CD4-positive, CD25-positive, alpha-beta regulatory T cell (primary cell): ENCODE measurements at regions not wholly inside any gene's neighbourhood (a gene's known extent, or its start where the extent isn't known, plus 50 kb on each side); places are given as distances from the start of the nearest gene placed in this dataset.

Source experiments
- ATAC-seq, 2 donors: fragments of 150-1000 bp; cut with Tn5 transposase; one replicate each; pipeline ENCODE4 v1.10.0; 2021; ENCODE audit warnings: low read depth in 2 of 2, moderate number of reproducible peaks in 2 of 2, moderate library complexity in 1 of 2
- DNase-seq, 3 donors: peaks; one replicate each; pipeline versions ENCODE4 v3.0.0 to v3.0.0-alpha.2; 2012 to 2022; ENCODE audit warnings: mixed read lengths in 1 of 3
- H3K27ac ChIP-seq: one replicate; pipeline ENCODE4 v1.7.0; 2013; ENCODE audit warnings: mild to moderate bottlenecking, low read length; ENCODE audit not compliant: insufficient read depth, poor library complexity, severe bottlenecking
- H3K27me3 ChIP-seq: one replicate; pipeline ENCODE4 v1.7.0; 2013; ENCODE audit warnings: low read length; ENCODE audit not compliant: control insufficient read depth, insufficient read depth
- H3K36me3 ChIP-seq: one replicate; pipeline ENCODE4 v1.7.0; 2013; ENCODE audit warnings: mild to moderate bottlenecking, low read length, moderate library complexity; ENCODE audit not compliant: control insufficient read depth, insufficient read depth
- H3K4me1 ChIP-seq: 2 replicates; pipeline ENCODE4 v1.7.0; 2013; ENCODE audit warnings: mild to moderate bottlenecking, low read length; ENCODE audit not compliant: insufficient read depth, control insufficient read depth, poor library complexity, severe bottlenecking
- H3K4me3 ChIP-seq: one replicate; pipeline ENCODE4 v1.7.0; 2013; ENCODE audit warnings: low read depth, mild to moderate bottlenecking, low read length, moderate library complexity
- H3K9me3 ChIP-seq, 2 experiments: 1 replicate in 1 of 2; 2 replicates in 1 of 2; pipeline ENCODE4 v1.7.0; 2013; ENCODE audit warnings: low read length in 2 of 2, mild to moderate bottlenecking in 1 of 2, moderate library complexity in 1 of 2; ENCODE audit not compliant: control insufficient read depth in 2 of 2
- H3K27ac Mint-ChIP-seq, 3 donors: one replicate each; pipeline ENCODE4 v1.8.0; 2020 to 2022; ENCODE audit warnings: mild to moderate bottlenecking in 3 of 3, mixed read lengths in 3 of 3, moderate library complexity in 2 of 3
- H3K27me3 Mint-ChIP-seq: one replicate; pipeline ENCODE4 v1.8.0; 2022; ENCODE audit warnings: mild to moderate bottlenecking, mixed read lengths
- H3K36me3 Mint-ChIP-seq: one replicate; pipeline ENCODE4 v1.8.0; 2020; ENCODE audit warnings: mixed read lengths
- H3K4me1 Mint-ChIP-seq, 4 donors: one replicate each; pipeline ENCODE4 v1.8.0; 2020 to 2022; ENCODE audit warnings: mixed read lengths in 4 of 4, mild to moderate bottlenecking in 1 of 4
- H3K4me3 Mint-ChIP-seq, 4 donors: one replicate each; pipeline ENCODE4 v1.8.0; 2020 to 2022; ENCODE audit warnings: mild to moderate bottlenecking in 4 of 4, mixed read lengths in 4 of 4, moderate library complexity in 3 of 4
- H3K9me3 Mint-ChIP-seq, 7 donors: one replicate each; pipeline ENCODE4 v1.8.0; 2020 to 2022; ENCODE audit warnings: mixed read lengths in 7 of 7, mild to moderate bottlenecking in 3 of 7, moderate library complexity in 2 of 7

GRCh38 chr13:80463673-80464352, 122.9 kb upstream of the SPRY2 start:
- H3K9me3 ChIP-seq = no peaks in the 10 kb centered on the region
- no peaks in the 10 kb centered on the region for H3K36me3 ChIP-seq
- Mint-ChIP-seq H3K9me3 (peaks cover 0 to 5% (median 2%) of the 10 kb centered on the region in 7 donors), H3K36me3 (no peaks in the 10 kb centered on the region), H3K4me1 (no peaks in the 10 kb centered on the region), H3K4me3 (no peak overlapping the region), H3K27me3 (no peaks in the 10 kb centered on the region), H3K27ac (no peak overlapping the region)
- ATAC-seq (no peak), DNase-seq (no peak)
- no peak overlapping the region for H3K27ac ChIP-seq
- no peak overlapping the region for H3K4me3 ChIP-seq
- no peaks in the 10 kb centered on the region for H3K27me3 ChIP-seq
- no peaks in the 10 kb centered on the region for H3K4me1 ChIP-seq

GRCh38 chr13:80462567-80462966, 121.6 kb upstream of the SPRY2 start:
- no peaks in the 10 kb centered on the region for H3K36me3 ChIP-seq
- H3K4me3 ChIP-seq = no peak overlapping the region
- no peaks in the 10 kb centered on the region for H3K27me3 ChIP-seq
- no peak overlapping the region for H3K27ac ChIP-seq
- Mint-ChIP-seq H3K36me3 (no peaks in the 10 kb centered on the region), H3K4me1 (no peaks in the 10 kb centered on the region), H3K27ac (no peak overlapping the region), H3K27me3 (no peaks in the 10 kb centered on the region), H3K4me3 (no peak overlapping the region), H3K9me3 (peaks cover 1 to 7% (median 3%) of the 10 kb centered on the region in 7 donors)
- DNase-seq = no peak
- ATAC-seq = no peak
- H3K9me3 ChIP-seq = no peaks in the 10 kb centered on the region
- H3K4me1 ChIP-seq = no peaks in the 10 kb centered on the region

- Mint-ChIP-seq H3K4me1 (no peaks in the 10 kb centered on the region), H3K27ac (no peak overlapping the region), H3K36me3 (no peaks in the 10 kb centered on the region), H3K9me3 (peaks cover 2 to 7% (median 5%) of the 10 kb centered on the region in 7 donors), H3K27me3 (no peaks in the 10 kb centered on the region), H3K4me3 (no peak overlapping the region)
- Histone ChIP-seq H3K27me3 (no peaks in the 10 kb centered on the region), H3K4me1 (no peaks in the 10 kb centered on the region), H3K4me3 (no peak overlapping the region), H3K27ac (no peak overlapping the region), H3K36me3 (no peaks in the 10 kb centered on the region), H3K9me3 (no peaks in the 10 kb centered on the region)
- DNase-seq (no peak), ATAC-seq (no peak)
Observed at GRCh38 chr13:80462037-80462436, 121.1 kb upstream of the SPRY2 start.

DNA sequence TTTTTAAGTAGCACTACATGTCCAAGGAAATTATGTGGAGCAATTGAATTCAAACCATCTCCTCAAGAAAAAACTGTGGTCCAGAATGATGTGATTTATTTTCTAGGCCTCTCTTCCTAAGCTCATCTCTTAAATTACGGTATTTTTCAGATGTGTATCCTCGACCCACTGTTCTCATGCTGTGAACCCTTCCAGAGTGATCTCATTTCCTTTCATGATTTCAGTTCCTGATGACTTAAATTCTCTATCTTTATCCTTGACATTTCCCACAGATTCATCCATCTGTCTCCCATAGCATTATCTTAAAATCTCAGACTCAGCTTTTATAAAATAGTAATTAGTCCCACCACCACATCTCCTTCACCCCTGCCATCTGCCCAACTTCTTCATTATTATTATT, 117.6 kb upstream of the SPRY2 start:
- Histone ChIP-seq H3K4me3 (no peak overlapping the region), H3K36me3 (no peaks in the 10 kb centered on the region), H3K9me3 (no peaks in the 10 kb centered on the region), H3K27me3 (no peaks in the 10 kb centered on the region), H3K4me1 (no peaks in the 10 kb centered on the region), H3K27ac (no peak overlapping the region)
- H3K27ac Mint-ChIP-seq = no peak overlapping the region
- ATAC-seq = no peak
- no peaks in the 10 kb centered on the region for H3K4me1 Mint-ChIP-seq
- no peak for DNase-seq
- peaks cover 2 to 15% (median 5%) of the 10 kb centered on the region in 7 donors for H3K9me3 Mint-ChIP-seq
- H3K27me3 Mint-ChIP-seq = no peaks in the 10 kb centered on the region
- H3K4me3 Mint-ChIP-seq = no peak overlapping the region
- no peaks in the 10 kb centered on the region for H3K36me3 Mint-ChIP-seq

DNA sequence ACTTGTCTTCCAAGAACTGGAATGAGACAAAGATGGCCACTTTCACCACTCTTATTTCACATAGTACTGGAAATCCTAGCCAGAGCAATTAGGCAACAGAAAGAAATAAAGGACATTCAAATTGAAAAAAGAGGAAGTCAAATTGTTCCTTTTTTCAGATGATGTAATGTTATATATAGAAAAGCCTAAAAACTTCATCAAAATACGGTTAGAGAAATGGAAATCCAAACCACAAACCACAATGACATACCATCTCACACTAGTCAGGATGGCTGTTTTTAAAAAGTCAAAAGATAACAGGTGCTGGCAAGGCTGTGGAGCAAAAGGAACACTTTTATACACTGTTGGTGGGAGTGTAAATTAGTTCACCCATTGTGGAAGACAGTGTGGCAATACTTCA, 113.3 kb upstream of the SPRY2 start:
- Histone ChIP-seq H3K9me3 (peaks cover 0 to 6% of the 10 kb centered on the region in 2 experiments), H3K36me3 (no peaks in the 10 kb centered on the region), H3K4me3 (no peak overlapping the region), H3K4me1 (no peaks in the 10 kb centered on the region), H3K27me3 (no peaks in the 10 kb centered on the region), H3K27ac (no peak overlapping the region)
- Mint-ChIP-seq H3K27ac (no peak overlapping the region), H3K4me3 (no peak overlapping the region), H3K9me3 (peaks cover 3 to 24% (median 6%) of the 10 kb centered on the region in 7 donors), H3K4me1 (no peaks in the 10 kb centered on the region), H3K27me3 (no peaks in the 10 kb centered on the region), H3K36me3 (no peaks in the 10 kb centered on the region)
- no peak for DNase-seq
- ATAC-seq = no peak

DNA sequence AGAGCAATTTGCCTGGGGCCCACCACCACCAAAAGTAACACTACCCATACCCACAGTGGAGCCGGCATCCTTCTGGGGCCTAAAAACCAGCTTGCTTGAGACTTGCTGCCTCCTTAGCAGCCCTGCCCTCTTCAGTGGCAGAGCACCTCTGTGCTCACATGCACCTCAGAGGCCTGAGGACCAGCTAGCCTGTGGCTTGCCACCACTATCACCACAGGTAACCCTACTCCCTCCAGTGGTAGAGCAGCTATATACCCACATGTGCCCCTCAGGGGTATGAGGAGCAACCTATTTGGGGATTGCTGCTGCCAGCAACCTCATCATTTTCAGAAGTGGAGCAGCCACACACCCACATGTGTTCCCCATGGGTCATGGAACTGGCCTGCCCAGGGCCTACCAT, 111.4 kb upstream of the SPRY2 start:
- Histone ChIP-seq H3K4me3 (no peak overlapping the region), H3K4me1 (no peaks in the 10 kb centered on the region), H3K27ac (no peak overlapping the region), H3K27me3 (no peaks in the 10 kb centered on the region), H3K9me3 (peaks cover 0 to 6% of the 10 kb centered on the region in 2 experiments), H3K36me3 (no peaks in the 10 kb centered on the region)
- peaks cover 0 to 24% (median 4%) of the 10 kb centered on the region in 7 donors for H3K9me3 Mint-ChIP-seq
- H3K27me3 Mint-ChIP-seq = no peaks in the 10 kb centered on the region
- peak overlapping the region in 1 of 3 donors; percentile 18 for H3K27ac Mint-ChIP-seq
- no peaks in the 10 kb centered on the region for H3K4me1 Mint-ChIP-seq
- no peak overlapping the region for H3K4me3 Mint-ChIP-seq
- H3K36me3 Mint-ChIP-seq = no peaks in the 10 kb centered on the region
- no peak for DNase-seq
- ATAC-seq = no peak

DNA sequence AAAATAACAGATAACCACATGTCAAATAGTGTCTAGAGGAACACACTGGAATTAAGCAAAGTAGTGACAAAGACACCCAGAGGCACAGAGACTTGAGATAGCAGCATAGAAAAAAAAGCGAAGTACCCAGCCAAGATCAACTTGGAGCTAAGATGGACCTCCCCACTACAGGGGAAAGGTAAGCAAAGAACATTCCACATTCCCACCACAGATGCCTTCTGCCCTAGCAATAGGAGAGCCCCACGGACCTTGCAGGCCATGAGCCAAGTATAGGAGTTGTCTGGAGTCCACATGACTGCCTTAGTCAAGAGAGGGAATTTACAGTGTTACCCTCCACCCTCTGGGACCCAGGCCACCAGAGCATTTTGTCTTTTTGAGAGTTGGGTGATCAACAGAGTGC, 110.7 kb upstream of the SPRY2 start:
- no peaks in the 10 kb centered on the region for H3K27me3 ChIP-seq
- no peaks in the 10 kb centered on the region for H3K4me1 Mint-ChIP-seq
- no peak overlapping the region for H3K4me3 Mint-ChIP-seq
- H3K4me3 ChIP-seq = no peak overlapping the region
- H3K9me3 Mint-ChIP-seq = peaks cover 0 to 24% (median 3%) of the 10 kb centered on the region in 7 donors
- H3K27me3 Mint-ChIP-seq = no peaks in the 10 kb centered on the region
- H3K4me1 ChIP-seq = no peaks in the 10 kb centered on the region
- H3K36me3 ChIP-seq = no peaks in the 10 kb centered on the region
- DNase-seq = no peak
- peaks cover 0 to 6% of the 10 kb centered on the region in 2 experiments for H3K9me3 ChIP-seq
- no peak for ATAC-seq
- H3K27ac ChIP-seq = no peak overlapping the region
- no peaks in the 10 kb centered on the region for H3K36me3 Mint-ChIP-seq
- no peak overlapping the region for H3K27ac Mint-ChIP-seq

GRCh38 chr13:80450386-80450785, 109.5 kb upstream of the SPRY2 start:
- H3K27ac Mint-ChIP-seq = no peak overlapping the region

More at GRCh38 chr13:80450386-80450785, 109.5 kb upstream of the SPRY2 start:
- ATAC-seq (no peak), DNase-seq (no peak)
- Mint-ChIP-seq H3K27me3 (no peaks in the 10 kb centered on the region), H3K4me3 (no peak overlapping the region), H3K9me3 (peaks cover 0 to 24% (median 3%) of the 10 kb centered on the region in 7 donors), H3K36me3 (no peaks in the 10 kb centered on the region), H3K4me1 (no peaks in the 10 kb centered on the region)
- no peaks in the 10 kb centered on the region for H3K27me3 ChIP-seq
- no peaks in the 10 kb centered on the region for H3K36me3 ChIP-seq
- no peak overlapping the region for H3K4me3 ChIP-seq
- H3K4me1 ChIP-seq = no peaks in the 10 kb centered on the region
- peaks cover 0 to 6% of the 10 kb centered on the region in 2 experiments for H3K9me3 ChIP-seq
- no peak overlapping the region for H3K27ac ChIP-seq
